Thyroid gland (tissue), 4 donors: ENCODE measurements at regions not wholly inside any gene's neighbourhood (a gene's known extent, or its start where the extent isn't known, plus 50 kb on each side); places are given as distances from the start of the nearest gene placed in this dataset.

Experiments used
- DNase-seq, 2 donors: peaks; one replicate each; pipeline ENCODE4 v3.0.0-alpha.2; 2019
- H3K27ac ChIP-seq, 3 donors: fragments of 200-600 bp; sonication (generic); 1 replicate in 2 of 3; 2 replicates in 1 of 3; pipeline ENCODE4 v1.5.1; 2016 to 2019; ENCODE audit warnings: mild to moderate bottlenecking in 1 of 3, moderate library complexity in 1 of 3
- H3K27me3 ChIP-seq: fragments of 200-600 bp; sonication (generic); one replicate; pipeline ENCODE4 v1.5.1; 2019
- H3K36me3 ChIP-seq, 2 donors: fragments of 200-600 bp; sonication (generic); one replicate each; pipeline ENCODE4 v1.5.1; 2016 to 2019
- H3K4me1 ChIP-seq, 2 donors: fragments of 200-600 bp; sonication (generic); one replicate each; pipeline ENCODE4 v1.5.1; 2017 to 2019
- H3K4me3 ChIP-seq, 3 donors: fragments of 200-600 bp; sonication (generic); replicated peaks in 1 of 3; 1 replicate in 2 of 3; 2 replicates in 1 of 3; pipeline ENCODE4 v1.5.1; 2016; ENCODE audit warnings: mild to moderate bottlenecking in 1 of 3
- H3K9me3 ChIP-seq: fragments of 200-600 bp; sonication (generic); one replicate; pipeline ENCODE4 v1.5.1; 2017
- POLR2A ChIP-seq, 2 donors: fragments of 450-650 bp; IDR thresholded peaks; one replicate each; pipeline ENCODE4 v1.6.1; 2017; ENCODE audit warnings: antibody characterized with exemption in 2 of 2, mild to moderate bottlenecking in 2 of 2, moderate library complexity in 1 of 2
- WGBS, 2 donors: methylation state at CpG; one replicate each; pipeline ENCODE4 v1.1.5; 2017; 5-methylcytosine and 5-hydroxymethylcytosine counted together
- intact Hi-C: fragments of 100-400 bp; cut with DNase I; formaldehyde crosslinking; loops from one replicate; pipeline ENCODE4 v1.15.1; 2023
- TF ChIP-seq, protein P1 (sequence below), 6 experiments: fragments of 200-600 bp in 3 of 6; fragments of 450-650 bp in 3 of 6; sonication (generic) in 3 of 6; IDR thresholded peaks; one replicate each; pipeline ENCODE4 v1.5.1; 2016 to 2019; ENCODE audit warnings: antibody characterized with exemption in 6 of 6, mild to moderate bottlenecking in 2 of 6, inconsistent platforms in 1 of 6, moderate library complexity in 1 of 6

DNA sequence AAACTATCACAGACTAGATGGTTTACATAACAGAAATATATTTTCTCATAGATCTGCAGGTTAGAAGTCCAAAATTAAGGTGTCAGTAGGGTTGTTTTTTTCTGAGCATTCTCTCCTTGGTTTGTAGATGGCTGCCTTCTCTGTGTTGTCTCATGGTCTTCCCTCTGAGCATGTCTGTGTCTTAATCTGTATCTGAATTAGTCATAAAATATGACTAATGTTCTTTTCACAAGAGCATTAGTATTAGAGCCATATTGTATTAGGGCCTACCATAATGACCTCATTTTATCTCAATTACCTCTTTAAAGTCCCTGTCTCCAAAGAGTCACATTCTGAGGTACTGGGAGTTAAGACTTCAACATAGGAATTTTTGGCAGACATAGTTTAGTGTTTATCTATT lies 77.2 kb upstream of the OBI1 start:
- H3K4me3 ChIP-seq = no peak overlapping the region
- no peaks in the 10 kb centered on the region for H3K36me3 ChIP-seq
- H3K27me3 ChIP-seq = no peaks in the 10 kb centered on the region
- TF ChIP-seq, protein P1, sequence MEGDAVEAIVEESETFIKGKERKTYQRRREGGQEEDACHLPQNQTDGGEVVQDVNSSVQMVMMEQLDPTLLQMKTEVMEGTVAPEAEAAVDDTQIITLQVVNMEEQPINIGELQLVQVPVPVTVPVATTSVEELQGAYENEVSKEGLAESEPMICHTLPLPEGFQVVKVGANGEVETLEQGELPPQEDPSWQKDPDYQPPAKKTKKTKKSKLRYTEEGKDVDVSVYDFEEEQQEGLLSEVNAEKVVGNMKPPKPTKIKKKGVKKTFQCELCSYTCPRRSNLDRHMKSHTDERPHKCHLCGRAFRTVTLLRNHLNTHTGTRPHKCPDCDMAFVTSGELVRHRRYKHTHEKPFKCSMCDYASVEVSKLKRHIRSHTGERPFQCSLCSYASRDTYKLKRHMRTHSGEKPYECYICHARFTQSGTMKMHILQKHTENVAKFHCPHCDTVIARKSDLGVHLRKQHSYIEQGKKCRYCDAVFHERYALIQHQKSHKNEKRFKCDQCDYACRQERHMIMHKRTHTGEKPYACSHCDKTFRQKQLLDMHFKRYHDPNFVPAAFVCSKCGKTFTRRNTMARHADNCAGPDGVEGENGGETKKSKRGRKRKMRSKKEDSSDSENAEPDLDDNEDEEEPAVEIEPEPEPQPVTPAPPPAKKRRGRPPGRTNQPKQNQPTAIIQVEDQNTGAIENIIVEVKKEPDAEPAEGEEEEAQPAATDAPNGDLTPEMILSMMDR (IDR thresholded peaks at IDR 0.05) = no peak
- TF ChIP-seq POLR2A (IDR thresholded peaks at IDR 0.05) = no peak
- DNase-seq = no peak
- intact Hi-C loops = no loop called here
- peaks cover 0 to 3% of the 10 kb centered on the region in 2 donors for H3K4me1 ChIP-seq
- no peaks in the 10 kb centered on the region for H3K9me3 ChIP-seq
- H3K27ac ChIP-seq = no peak overlapping the region

DNA sequence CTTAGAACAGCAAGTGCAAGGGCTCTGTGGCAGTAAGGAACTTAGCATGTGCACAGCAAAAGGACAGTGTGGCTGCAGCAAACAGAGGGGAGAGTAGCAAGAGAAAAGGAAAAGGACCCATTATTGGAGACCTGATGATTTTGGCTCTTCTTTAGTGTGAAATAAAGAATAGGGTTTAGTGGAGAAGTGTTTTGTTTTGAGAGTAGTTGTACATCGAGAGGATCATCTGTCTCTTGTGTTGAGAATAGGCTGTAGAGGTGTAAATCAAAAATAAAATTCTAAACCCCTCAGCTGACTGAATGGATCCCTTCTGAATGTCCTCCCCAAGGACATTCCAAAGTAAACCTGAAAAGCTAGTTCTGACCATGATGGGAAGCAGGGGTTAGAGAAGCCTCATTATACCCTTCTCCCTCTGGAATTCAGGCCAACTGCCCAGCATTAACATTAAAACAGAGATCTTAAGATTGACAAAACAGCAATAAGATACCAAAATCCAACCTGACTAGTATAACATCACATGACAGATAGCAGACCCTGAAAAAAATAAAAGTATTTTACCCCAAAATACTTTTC lies 73.6 kb upstream of the OBI1 start:
- Histone ChIP-seq H3K27ac (no peak overlapping the region), H3K27me3 (no peaks in the 10 kb centered on the region), H3K36me3 (no peaks in the 10 kb centered on the region), H3K4me3 (no peak overlapping the region), H3K4me1 (peaks cover 0 to 3% of the 10 kb centered on the region in 2 donors), H3K9me3 (no peaks in the 10 kb centered on the region)
- TF ChIP-seq, protein P1 (IDR thresholded peaks at IDR 0.05) = no peak
- TF ChIP-seq POLR2A (IDR thresholded peaks at IDR 0.05) = no peak
- WGBS, 2 donors = 85 to 97% methylated on average over 1 of the region's 1 CpG
- no peak for DNase-seq
- intact Hi-C loops = no loop called here

DNA sequence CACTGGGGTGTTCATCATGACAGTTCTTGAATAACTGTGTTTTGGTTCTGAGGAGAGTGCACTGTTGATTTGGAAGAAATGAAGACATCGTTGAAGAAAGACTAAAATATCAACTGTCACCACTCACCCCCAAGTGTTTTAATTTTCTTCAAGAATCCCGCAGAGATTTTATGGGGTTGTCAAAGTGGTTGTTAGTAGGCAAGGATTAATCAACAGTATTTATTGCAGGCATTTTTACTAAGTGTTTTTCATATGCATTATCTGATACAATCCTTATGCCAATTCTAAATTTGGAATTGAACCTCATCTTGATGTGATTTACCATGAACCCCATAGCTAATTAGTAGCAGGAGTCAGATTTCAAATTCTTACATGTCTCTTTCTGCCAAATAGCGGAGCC lies 63.7 kb upstream of the OBI1 start:
- 77 to 83% methylated on average over 3 of the region's 3 CpGs for WGBS, 2 donors
- no peak for TF ChIP-seq POLR2A (IDR thresholded peaks at IDR 0.05)
- TF ChIP-seq, protein P1 (IDR thresholded peaks at IDR 0.05) = no peak
- H3K4me1 ChIP-seq = no peaks in the 10 kb centered on the region

DNA sequence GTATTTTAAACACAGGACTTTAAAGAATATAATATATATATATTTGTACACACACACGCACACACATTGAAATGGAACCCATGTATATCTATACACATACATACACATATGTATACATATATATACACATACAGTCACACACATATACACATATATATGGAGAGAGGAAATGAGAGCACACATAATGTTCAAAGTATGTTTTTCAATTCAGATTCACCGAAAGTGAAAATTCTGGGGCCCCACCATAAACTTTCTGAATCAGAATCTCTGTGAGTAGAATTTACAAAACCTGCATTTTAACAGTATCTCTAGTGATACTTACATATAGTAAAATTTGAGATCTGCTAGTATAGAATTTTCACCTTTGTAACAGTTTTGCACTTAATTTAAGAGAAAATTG lies 60.4 kb upstream of the OBI1 start:
- Histone ChIP-seq H3K27ac (no peak overlapping the region), H3K27me3 (no peaks in the 10 kb centered on the region), H3K4me3 (no peak overlapping the region), H3K36me3 (no peaks in the 10 kb centered on the region), H3K4me1 (no peaks in the 10 kb centered on the region), H3K9me3 (no peaks in the 10 kb centered on the region)
- DNase-seq = no peak
- TF ChIP-seq, protein P1 (IDR thresholded peaks at IDR 0.05) = no peak
- TF ChIP-seq POLR2A (IDR thresholded peaks at IDR 0.05) = no peak
- WGBS, 2 donors = 98% methylated on average over 2 of the region's 2 CpGs
- intact Hi-C loops = no loop called here

More for the DNA sequence above, 63.7 kb upstream of the OBI1 start:
- no peaks in the 10 kb centered on the region for H3K36me3 ChIP-seq
- no peak overlapping the region for H3K4me3 ChIP-seq
- intact Hi-C loops = no loop called here
- no peaks in the 10 kb centered on the region for H3K27me3 ChIP-seq
- no peak overlapping the region for H3K27ac ChIP-seq
- H3K9me3 ChIP-seq = no peaks in the 10 kb centered on the region
- DNase-seq = no peak

DNA sequence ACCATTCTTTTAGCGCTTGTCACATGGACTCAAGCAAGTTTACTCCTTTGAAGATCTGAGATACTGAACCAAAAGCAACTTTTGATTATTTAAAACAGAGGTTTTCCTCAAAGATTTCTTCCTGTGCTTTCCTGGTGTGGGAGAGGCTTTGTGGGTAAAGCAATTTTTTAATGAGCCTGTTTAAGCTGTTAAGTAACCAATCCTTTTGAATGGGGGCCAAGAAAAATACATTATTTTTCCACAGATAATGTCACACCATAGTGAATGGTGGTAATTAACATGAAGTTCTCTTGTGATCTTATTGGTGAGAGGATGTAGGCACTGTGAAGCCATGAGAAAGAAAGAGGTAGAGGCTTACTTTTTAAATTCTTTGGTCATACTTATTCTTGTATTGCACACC lies 55.8 kb upstream of the OBI1 start:
- intact Hi-C loops = no loop called here
- no peak for DNase-seq
- Histone ChIP-seq H3K4me1 (no peaks in the 10 kb centered on the region), H3K27me3 (no peaks in the 10 kb centered on the region), H3K4me3 (no peak overlapping the region), H3K27ac (no peak overlapping the region), H3K36me3 (no peaks in the 10 kb centered on the region), H3K9me3 (no peaks in the 10 kb centered on the region)
- TF ChIP-seq, protein P1 (IDR thresholded peaks at IDR 0.05) = no peak
- TF ChIP-seq POLR2A (IDR thresholded peaks at IDR 0.05) = no peak
- WGBS, 2 donors = 87 to 100% methylated on average over 1 of the region's 1 CpG
